ENCODE measurements at regions not wholly inside any gene's neighbourhood (a gene's known extent, or its start where the extent isn't known, plus 50 kb on each side); places are given as distances from the start of the nearest gene placed in this dataset.

DNA sequence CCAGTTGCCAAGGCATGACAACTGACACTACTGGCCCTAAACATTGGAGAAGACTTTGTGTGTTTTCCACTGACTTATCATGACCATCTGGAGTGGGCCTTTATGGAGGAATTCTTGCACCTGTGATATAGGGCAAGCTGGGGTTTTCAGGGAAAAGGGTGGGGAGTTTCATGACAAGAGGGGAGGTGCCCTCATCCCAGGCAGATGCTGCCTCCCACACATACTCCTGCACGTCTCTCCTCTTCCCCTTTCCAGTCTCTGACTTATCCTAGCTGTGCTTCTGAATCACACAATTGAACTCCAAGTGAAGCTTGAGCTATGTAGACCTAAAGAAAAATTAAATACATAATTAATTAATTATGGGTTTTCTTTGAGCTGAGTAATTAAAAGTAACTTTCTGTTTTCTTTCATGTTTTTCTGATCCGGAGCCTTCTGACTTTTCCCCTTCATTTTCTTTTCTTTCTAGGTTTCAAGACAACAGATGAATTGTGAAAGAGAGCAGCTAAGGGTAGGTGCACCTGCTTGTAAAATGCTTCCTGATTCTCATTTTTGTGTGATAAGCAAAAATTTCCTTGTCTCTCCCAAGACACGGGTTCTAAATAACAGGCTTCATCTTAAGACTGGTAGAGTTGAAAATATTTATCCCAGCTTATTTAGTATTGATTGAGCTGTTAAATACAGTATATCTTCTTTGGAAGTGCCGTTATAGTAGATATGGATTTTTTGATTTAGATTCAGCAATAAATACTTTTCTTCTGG lies 280.9 kb upstream of the RBFOX1 start:
- peaks cover 18 to 41% (median 32%) of the 10 kb centered on the region in 5 donors for H3K9me3 Mint-ChIP-seq
- CTCF ChIA-PET, result no interaction called here
- POLR2A ChIA-PET, result no interaction called here
- Histone ChIP-seq H3K36me3 (ENCODE audit: insufficient read depth, low read length) (no peaks in the 10 kb centered on the region), H3K9me3 (ENCODE audit: low read length) (no peaks in the 10 kb centered on the region), H3K27me3 (ENCODE audit: insufficient read depth, low read length, poor library complexity, severe bottlenecking) (no peaks in the 10 kb centered on the region), H3K4me1 (ENCODE audit: insufficient read depth, low read length) (no peaks in the 10 kb centered on the region), H3K27ac (ENCODE audit: low read depth, low read length) (no peak overlapping the region), H3K4me3 (ENCODE audit: low read length) (no peak overlapping the region)
- no peaks in the 10 kb centered on the region for H3K27me3 Mint-ChIP-seq
- H3K27ac Mint-ChIP-seq, result no peak overlapping the region
- DNase-seq, result no peak
- no peak overlapping the region for H3K4me3 Mint-ChIP-seq
- H3K36me3 Mint-ChIP-seq, result no peaks in the 10 kb centered on the region
- H3K4me1 Mint-ChIP-seq, result no peaks in the 10 kb centered on the region

DNA sequence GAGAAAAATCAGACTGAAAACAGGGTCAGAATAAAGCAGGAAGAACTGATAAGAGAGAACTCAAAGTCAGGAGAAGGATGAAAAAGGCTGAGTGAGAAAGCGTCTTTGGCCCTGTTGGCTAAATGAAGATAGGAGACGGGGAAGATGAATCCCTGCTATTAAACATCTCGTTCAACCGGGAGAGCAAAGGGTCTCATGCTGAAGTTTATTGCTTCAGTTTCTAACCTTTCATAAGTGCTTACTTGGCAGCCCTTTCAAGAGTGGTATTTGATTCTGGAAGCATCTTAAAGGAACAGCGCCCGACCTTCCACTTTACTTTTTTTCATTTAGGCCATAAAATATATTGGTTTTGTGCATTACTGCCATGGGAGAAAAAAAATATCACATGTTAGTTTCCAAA lies 288.3 kb upstream of the RBFOX1 start:
- H3K4me3 ChIP-seq (ENCODE audit: low read length), result no peak overlapping the region
- H3K9me3 ChIP-seq (ENCODE audit: low read length), result no peaks in the 10 kb centered on the region
- H3K4me1 ChIP-seq (ENCODE audit: insufficient read depth, low read length), result no peaks in the 10 kb centered on the region
- H3K27me3 ChIP-seq (ENCODE audit: insufficient read depth, low read length, poor library complexity, severe bottlenecking), result no peaks in the 10 kb centered on the region
- Mint-ChIP-seq H3K36me3 (no peaks in the 10 kb centered on the region), H3K4me1 (no peaks in the 10 kb centered on the region), H3K27ac (no peak overlapping the region), H3K27me3 (no peaks in the 10 kb centered on the region), H3K4me3 (no peak overlapping the region), H3K9me3 (peaks cover 20 to 44% (median 27%) of the 10 kb centered on the region in 5 donors)
- H3K27ac ChIP-seq (ENCODE audit: low read depth, low read length), result no peak overlapping the region
- POLR2A ChIA-PET, result no interaction called here
- CTCF ChIA-PET, result no interaction called here
- DNase-seq, result no peak
- H3K36me3 ChIP-seq (ENCODE audit: insufficient read depth, low read length), result no peaks in the 10 kb centered on the region

DNA sequence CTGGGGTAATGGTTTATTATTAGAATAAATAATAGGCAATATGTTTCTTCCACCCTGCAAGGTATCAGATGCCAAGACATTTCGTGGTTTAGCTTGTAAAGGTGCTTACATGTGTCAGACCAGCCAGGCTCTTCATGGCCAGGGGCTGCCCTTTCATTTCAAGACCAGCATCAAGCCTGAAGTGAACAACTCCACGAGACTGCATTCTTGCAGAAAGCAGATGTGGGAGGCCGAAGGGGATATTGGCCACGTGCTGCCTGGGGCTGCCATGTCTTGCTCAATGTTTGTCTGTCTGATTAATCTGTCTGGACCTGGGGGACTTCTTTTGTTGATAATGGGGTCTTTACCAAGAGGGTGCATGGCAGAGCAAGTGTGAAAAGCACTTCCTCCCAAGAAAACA lies 294.2 kb upstream of the RBFOX1 start:
- CTCF ChIA-PET, result no interaction called here
- Histone ChIP-seq H3K27ac (ENCODE audit: low read depth, low read length) (no peak overlapping the region), H3K4me1 (ENCODE audit: insufficient read depth, low read length) (no peaks in the 10 kb centered on the region), H3K36me3 (ENCODE audit: insufficient read depth, low read length) (no peaks in the 10 kb centered on the region), H3K9me3 (ENCODE audit: low read length) (no peaks in the 10 kb centered on the region), H3K4me3 (ENCODE audit: low read length) (no peak overlapping the region), H3K27me3 (ENCODE audit: insufficient read depth, low read length, poor library complexity, severe bottlenecking) (no peaks in the 10 kb centered on the region)
- Mint-ChIP-seq H3K9me3 (peaks cover 12 to 37% (median 14%) of the 10 kb centered on the region in 5 donors), H3K4me1 (no peaks in the 10 kb centered on the region), H3K27ac (no peak overlapping the region), H3K36me3 (no peaks in the 10 kb centered on the region), H3K27me3 (no peaks in the 10 kb centered on the region), H3K4me3 (no peak overlapping the region)
- DNase-seq, result no peak
- POLR2A ChIA-PET, result no interaction called here

DNA sequence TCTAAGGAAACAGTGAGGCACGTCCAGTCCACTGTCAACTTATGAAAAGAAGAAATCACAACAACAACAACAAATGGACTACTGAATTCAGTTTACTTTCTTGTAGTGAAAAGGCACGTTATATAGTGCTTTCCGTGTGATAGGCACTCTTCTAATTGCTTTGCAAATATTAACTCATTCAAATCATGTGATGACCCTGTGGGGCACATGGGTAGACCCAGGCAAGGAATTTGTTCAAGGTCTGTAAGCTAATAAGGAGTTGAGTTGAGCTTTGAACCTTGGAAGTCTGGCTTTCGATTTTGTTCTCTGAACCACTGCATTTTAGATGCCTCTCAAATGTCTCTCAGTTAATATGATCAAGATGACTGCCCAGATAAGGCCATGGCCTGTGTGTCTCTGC lies 295.1 kb upstream of the RBFOX1 start:
- CTCF ChIA-PET, result no interaction called here
- POLR2A ChIA-PET, result no interaction called here
- Mint-ChIP-seq H3K36me3 (no peaks in the 10 kb centered on the region), H3K4me3 (no peak overlapping the region), H3K9me3 (peaks cover 10 to 34% (median 12%) of the 10 kb centered on the region in 5 donors), H3K4me1 (no peaks in the 10 kb centered on the region), H3K27me3 (no peaks in the 10 kb centered on the region), H3K27ac (no peak overlapping the region)
- no peaks in the 10 kb centered on the region for H3K4me1 ChIP-seq (ENCODE audit: insufficient read depth, low read length)
- no peaks in the 10 kb centered on the region for H3K27me3 ChIP-seq (ENCODE audit: insufficient read depth, low read length, poor library complexity, severe bottlenecking)
- H3K27ac ChIP-seq (ENCODE audit: low read depth, low read length), result no peak overlapping the region
- H3K36me3 ChIP-seq (ENCODE audit: insufficient read depth, low read length), result no peaks in the 10 kb centered on the region
- DNase-seq, result no peak
- H3K9me3 ChIP-seq (ENCODE audit: low read length), result no peaks in the 10 kb centered on the region
- H3K4me3 ChIP-seq (ENCODE audit: low read length), result no peak overlapping the region

DNA sequence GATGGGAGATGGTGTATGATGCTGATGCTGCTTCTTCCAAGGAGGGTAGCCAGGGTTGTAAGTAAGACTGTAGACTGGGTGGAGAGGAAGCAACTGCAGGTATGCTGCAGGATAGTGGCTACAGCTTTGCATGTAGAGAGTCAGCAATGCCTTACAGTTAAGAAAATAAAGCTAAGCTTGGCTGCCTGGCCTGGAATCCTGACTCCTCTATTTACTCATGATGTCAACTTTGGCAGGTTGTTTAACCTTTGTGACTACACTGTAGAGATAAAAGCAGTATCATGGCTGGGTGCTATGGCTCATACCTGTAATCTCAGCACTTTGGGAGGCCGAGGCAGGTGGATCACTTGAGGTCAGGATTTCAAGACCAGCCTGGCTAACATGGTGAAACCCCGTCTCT lies 301.6 kb upstream of the RBFOX1 start:
- Histone ChIP-seq H3K4me1 (ENCODE audit: insufficient read depth, low read length) (no peaks in the 10 kb centered on the region), H3K27ac (ENCODE audit: low read depth, low read length) (no peak overlapping the region), H3K36me3 (ENCODE audit: insufficient read depth, low read length) (no peaks in the 10 kb centered on the region), H3K4me3 (ENCODE audit: low read length) (no peak overlapping the region), H3K27me3 (ENCODE audit: insufficient read depth, low read length, poor library complexity, severe bottlenecking) (no peaks in the 10 kb centered on the region), H3K9me3 (ENCODE audit: low read length) (no peaks in the 10 kb centered on the region)
- Mint-ChIP-seq H3K9me3 (peaks cover 12 to 42% (median 16%) of the 10 kb centered on the region in 5 donors), H3K4me1 (no peaks in the 10 kb centered on the region), H3K27ac (no peak overlapping the region), H3K27me3 (no peaks in the 10 kb centered on the region), H3K4me3 (no peak overlapping the region), H3K36me3 (no peaks in the 10 kb centered on the region)
- ChIA-PET POLR2A (no interaction called here), CTCF (no interaction called here)
- no peak for DNase-seq

DNA sequence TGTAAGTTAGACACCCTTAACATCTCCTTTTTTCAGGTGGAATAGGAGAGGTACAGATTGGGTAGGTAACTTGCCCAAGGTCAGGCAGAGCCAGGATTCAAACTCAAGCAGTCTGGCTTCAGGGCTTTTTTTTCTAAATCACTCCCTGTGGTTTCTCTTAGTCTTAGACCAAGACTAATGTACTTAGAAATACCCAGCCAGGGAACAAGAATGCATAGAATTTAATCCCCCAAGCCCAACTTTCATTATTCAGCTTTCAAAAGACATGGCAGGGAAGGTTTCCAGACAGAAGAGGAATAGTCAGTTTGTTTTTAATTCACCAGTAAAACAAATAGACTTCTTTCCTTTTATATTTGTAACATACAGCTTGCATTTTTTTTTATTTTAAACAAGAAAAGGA lies 305.2 kb upstream of the RBFOX1 start:
- Histone ChIP-seq H3K36me3 (ENCODE audit: insufficient read depth, low read length) (no peaks in the 10 kb centered on the region), H3K27ac (ENCODE audit: low read depth, low read length) (no peak overlapping the region), H3K27me3 (ENCODE audit: insufficient read depth, low read length, poor library complexity, severe bottlenecking) (no peaks in the 10 kb centered on the region), H3K9me3 (ENCODE audit: low read length) (no peaks in the 10 kb centered on the region), H3K4me1 (ENCODE audit: insufficient read depth, low read length) (no peaks in the 10 kb centered on the region), H3K4me3 (ENCODE audit: low read length) (no peak overlapping the region)
- ChIA-PET CTCF (no interaction called here), POLR2A (no interaction called here)
- Mint-ChIP-seq H3K9me3 (peaks cover 4 to 35% (median 17%) of the 10 kb centered on the region in 5 donors), H3K27ac (no peak overlapping the region), H3K27me3 (no peaks in the 10 kb centered on the region), H3K4me3 (no peak overlapping the region), H3K36me3 (no peaks in the 10 kb centered on the region), H3K4me1 (no peaks in the 10 kb centered on the region)
- no peak for DNase-seq

DNA sequence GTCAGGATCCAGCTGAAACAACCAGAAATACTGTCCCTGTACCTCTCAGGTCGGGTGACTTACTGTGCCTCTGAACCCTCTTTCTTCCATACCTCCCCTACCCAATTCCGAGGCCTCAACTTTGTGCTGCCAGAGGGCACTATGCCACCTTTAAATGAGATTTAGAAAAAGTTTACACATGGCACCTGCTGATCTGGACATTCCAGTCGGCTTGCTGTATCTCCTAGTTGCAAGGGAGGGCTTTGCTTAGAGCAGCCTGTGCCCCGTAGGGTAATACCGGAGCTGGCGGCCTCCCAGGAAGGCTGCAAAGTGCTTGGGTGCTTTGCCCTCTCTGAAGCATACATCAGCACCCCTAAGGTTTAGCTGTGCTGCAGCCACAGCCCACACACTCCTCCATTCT lies 306.0 kb upstream of the RBFOX1 start:
- no peaks in the 10 kb centered on the region for H3K36me3 ChIP-seq (ENCODE audit: insufficient read depth, low read length)
- no peak for DNase-seq
- H3K4me1 Mint-ChIP-seq, result no peaks in the 10 kb centered on the region
- no peaks in the 10 kb centered on the region for H3K36me3 Mint-ChIP-seq
- H3K27ac Mint-ChIP-seq, result no peak overlapping the region
- no peaks in the 10 kb centered on the region for H3K9me3 ChIP-seq (ENCODE audit: low read length)
- ChIA-PET POLR2A (no interaction called here), CTCF (no interaction called here)
- no peaks in the 10 kb centered on the region for H3K27me3 ChIP-seq (ENCODE audit: insufficient read depth, low read length, poor library complexity, severe bottlenecking)
- no peak overlapping the region for H3K4me3 Mint-ChIP-seq
- H3K4me3 ChIP-seq (ENCODE audit: low read length), result no peak overlapping the region
- no peaks in the 10 kb centered on the region for H3K4me1 ChIP-seq (ENCODE audit: insufficient read depth, low read length)
- no peak overlapping the region for H3K27ac ChIP-seq (ENCODE audit: low read depth, low read length)
- no peaks in the 10 kb centered on the region for H3K27me3 Mint-ChIP-seq
- H3K9me3 Mint-ChIP-seq, result peaks cover 4 to 29% (median 17%) of the 10 kb centered on the region in 5 donors

DNA sequence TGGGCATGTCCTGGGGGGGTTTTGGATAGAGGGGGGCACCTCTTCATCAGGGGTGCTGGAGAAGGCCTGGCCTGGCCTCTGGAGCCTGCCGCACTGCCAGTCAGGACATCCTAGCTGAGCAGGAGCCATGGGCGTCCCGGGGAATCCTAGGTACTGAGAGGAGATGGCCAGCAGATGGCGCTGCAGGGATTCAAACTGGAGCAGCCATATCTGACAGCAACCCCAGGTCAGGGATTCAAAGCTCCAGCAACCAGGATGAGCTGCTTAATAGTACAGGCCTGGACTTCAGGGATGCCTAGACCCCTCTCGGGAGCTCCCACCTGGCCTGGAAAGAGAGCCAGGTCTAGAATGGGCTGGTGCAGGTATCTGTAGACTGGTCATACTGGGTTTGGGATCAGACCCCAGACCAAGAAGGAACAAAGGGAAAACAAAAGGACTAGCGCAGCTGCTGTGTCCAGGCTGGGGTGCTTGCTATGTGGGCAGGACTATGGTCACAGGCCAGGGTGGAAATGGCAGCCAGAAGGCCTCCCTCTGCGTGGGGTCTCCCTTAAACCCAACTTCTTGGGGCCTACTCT lies 306.9 kb upstream of the RBFOX1 start:
- no peak overlapping the region for H3K4me3 Mint-ChIP-seq
- H3K27ac Mint-ChIP-seq, result no peak overlapping the region
- no peak for DNase-seq
- Histone ChIP-seq H3K9me3 (ENCODE audit: low read length) (no peaks in the 10 kb centered on the region), H3K4me3 (ENCODE audit: low read length) (no peak overlapping the region), H3K36me3 (ENCODE audit: insufficient read depth, low read length) (no peaks in the 10 kb centered on the region), H3K27ac (ENCODE audit: low read depth, low read length) (no peak overlapping the region), H3K4me1 (ENCODE audit: insufficient read depth, low read length) (no peaks in the 10 kb centered on the region), H3K27me3 (ENCODE audit: insufficient read depth, low read length, poor library complexity, severe bottlenecking) (no peaks in the 10 kb centered on the region)
- H3K9me3 Mint-ChIP-seq, result peaks cover 3 to 29% (median 17%) of the 10 kb centered on the region in 5 donors
- CTCF ChIA-PET, result no interaction called here
- no peaks in the 10 kb centered on the region for H3K4me1 Mint-ChIP-seq
- no peaks in the 10 kb centered on the region for H3K36me3 Mint-ChIP-seq
- POLR2A ChIA-PET, result no interaction called here
- H3K27me3 Mint-ChIP-seq, result no peaks in the 10 kb centered on the region
